Stomach (tissue), 4 donors: ENCODE measurements at regions not wholly inside any gene's neighbourhood (a gene's known extent, or its start where the extent isn't known, plus 50 kb on each side); places are given as distances from the start of the nearest gene placed in this dataset.

ENCODE experiments used
- POLR2A ChIP-seq, 4 donors: fragments of 450-650 bp; IDR thresholded peaks; one replicate each; pipeline ENCODE4 v1.6.1; 2016; ENCODE audit warnings: antibody characterized with exemption in 4 of 4, control low read depth in 2 of 4, mild to moderate bottlenecking in 1 of 4, moderate library complexity in 1 of 4
- POLR2AphosphoS5 ChIP-seq, 3 donors: sonication (generic); formaldehyde crosslinking; IDR thresholded peaks; one replicate each; pipeline ENCODE4 v1.6.1; 2016; ENCODE audit warnings: antibody characterized with exemption in 3 of 3
- TF ChIP-seq, protein P1 (sequence below), 7 experiments: fragments of 450-650 bp in 4 of 7; fragments of 200-600 bp in 3 of 7; sonication (generic) in 3 of 7; IDR thresholded peaks; one replicate each; pipeline ENCODE4 v1.5.1; 2016 to 2019; ENCODE audit warnings: antibody characterized with exemption in 7 of 7, control low read depth in 2 of 7, mild to moderate bottlenecking in 1 of 7

DNA sequence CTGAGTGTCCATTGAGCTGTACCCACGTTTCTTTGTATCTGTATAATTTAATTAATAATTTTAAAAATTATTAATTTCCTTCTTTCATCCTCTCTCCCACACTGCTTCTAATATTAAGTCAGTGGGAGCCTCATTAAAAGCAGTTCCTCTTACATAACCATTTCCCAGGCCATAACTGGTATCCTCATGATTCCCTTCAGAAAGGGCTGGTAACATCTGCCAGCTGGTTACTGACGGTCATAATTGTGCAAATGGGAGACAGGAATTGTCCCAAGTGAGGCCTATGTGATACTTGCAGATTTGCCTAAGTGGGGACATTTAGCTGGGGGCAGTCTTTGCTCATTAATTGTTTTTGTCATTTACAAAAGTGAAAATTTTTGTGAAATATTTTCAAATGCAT lies 69.0 kb upstream of the SPAG17 start:
- no peak for TF ChIP-seq POLR2AphosphoS5 (IDR thresholded peaks at IDR 0.05)
- TF ChIP-seq, protein P1, sequence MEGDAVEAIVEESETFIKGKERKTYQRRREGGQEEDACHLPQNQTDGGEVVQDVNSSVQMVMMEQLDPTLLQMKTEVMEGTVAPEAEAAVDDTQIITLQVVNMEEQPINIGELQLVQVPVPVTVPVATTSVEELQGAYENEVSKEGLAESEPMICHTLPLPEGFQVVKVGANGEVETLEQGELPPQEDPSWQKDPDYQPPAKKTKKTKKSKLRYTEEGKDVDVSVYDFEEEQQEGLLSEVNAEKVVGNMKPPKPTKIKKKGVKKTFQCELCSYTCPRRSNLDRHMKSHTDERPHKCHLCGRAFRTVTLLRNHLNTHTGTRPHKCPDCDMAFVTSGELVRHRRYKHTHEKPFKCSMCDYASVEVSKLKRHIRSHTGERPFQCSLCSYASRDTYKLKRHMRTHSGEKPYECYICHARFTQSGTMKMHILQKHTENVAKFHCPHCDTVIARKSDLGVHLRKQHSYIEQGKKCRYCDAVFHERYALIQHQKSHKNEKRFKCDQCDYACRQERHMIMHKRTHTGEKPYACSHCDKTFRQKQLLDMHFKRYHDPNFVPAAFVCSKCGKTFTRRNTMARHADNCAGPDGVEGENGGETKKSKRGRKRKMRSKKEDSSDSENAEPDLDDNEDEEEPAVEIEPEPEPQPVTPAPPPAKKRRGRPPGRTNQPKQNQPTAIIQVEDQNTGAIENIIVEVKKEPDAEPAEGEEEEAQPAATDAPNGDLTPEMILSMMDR (IDR thresholded peaks at IDR 0.05) = no peak
- no peak for TF ChIP-seq POLR2A (IDR thresholded peaks at IDR 0.05)
